ENCODE measurements at regions not wholly inside any gene's neighbourhood (a gene's known extent, or its start where the extent isn't known, plus 50 kb on each side); places are given as distances from the start of the nearest gene placed in this dataset.

GRCh38 chr1:65626003-65626402 is 166.7 kb upstream of the PDE4B start:
- TF ChIP-seq EZH2phosphoT487 (IDR thresholded peaks at IDR 0.05; ENCODE audit: insufficient read depth, low read depth) (no peak), EZH2 (IDR thresholded peaks at IDR 0.05; ENCODE audit: insufficient read depth, poor library complexity, severe bottlenecking) (no peak)

Data from GM23248 (cell line).